ENCODE measurements at regions not wholly inside any gene's neighbourhood (a gene's known extent, or its start where the extent isn't known, plus 50 kb on each side); places are given as distances from the start of the nearest gene placed in this dataset.

DNA sequence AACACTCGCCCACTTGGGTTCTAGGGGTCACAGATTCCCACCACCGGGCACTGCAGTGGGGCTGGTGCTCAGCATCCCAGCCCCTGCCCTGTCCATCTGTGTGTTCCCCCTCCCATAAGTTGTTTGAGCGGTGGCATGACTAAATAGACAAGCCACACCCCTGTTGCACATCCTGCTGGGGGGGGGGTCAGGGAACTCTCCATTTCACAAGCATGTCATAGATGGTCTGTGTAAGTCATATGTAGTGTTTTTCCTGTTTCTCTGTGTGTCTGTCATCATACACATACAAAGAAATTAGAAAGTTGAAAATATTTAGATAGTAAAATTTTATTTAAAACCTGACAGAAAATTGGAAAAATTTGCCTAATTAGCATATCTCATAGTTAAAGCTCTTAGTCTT is 270.2 kb downstream of the IPO8 start:
- TF ChIP-seq, protein P1, sequence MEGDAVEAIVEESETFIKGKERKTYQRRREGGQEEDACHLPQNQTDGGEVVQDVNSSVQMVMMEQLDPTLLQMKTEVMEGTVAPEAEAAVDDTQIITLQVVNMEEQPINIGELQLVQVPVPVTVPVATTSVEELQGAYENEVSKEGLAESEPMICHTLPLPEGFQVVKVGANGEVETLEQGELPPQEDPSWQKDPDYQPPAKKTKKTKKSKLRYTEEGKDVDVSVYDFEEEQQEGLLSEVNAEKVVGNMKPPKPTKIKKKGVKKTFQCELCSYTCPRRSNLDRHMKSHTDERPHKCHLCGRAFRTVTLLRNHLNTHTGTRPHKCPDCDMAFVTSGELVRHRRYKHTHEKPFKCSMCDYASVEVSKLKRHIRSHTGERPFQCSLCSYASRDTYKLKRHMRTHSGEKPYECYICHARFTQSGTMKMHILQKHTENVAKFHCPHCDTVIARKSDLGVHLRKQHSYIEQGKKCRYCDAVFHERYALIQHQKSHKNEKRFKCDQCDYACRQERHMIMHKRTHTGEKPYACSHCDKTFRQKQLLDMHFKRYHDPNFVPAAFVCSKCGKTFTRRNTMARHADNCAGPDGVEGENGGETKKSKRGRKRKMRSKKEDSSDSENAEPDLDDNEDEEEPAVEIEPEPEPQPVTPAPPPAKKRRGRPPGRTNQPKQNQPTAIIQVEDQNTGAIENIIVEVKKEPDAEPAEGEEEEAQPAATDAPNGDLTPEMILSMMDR (IDR thresholded peaks at IDR 0.05; ENCODE audit: insufficient read depth, low read depth, low read length, missing control alignments) = no peak
- no peak for DNase-seq (ENCODE audit: low read depth)

DNA sequence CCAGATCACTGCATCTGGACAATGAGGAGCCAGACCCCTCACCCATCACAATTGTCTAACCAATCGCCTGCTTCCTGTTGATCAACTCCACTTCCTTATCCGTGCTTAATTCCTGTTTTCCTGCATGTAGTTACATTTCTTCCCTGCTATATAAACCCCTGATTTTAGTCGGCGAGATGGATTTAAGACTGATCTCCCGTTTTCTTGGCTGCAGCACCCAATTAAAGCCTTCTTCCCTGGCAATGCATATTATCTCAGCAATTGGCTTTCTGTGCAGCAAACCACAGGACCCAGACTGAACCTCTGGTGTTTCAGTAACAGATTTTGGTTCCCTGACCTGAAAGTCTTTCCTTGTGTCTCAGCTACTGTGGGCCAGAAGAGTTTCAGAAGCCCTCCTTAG is 272.3 kb downstream of the IPO8 start:
- DNase-seq (ENCODE audit: low read depth) = no peak
- TF ChIP-seq, protein P1 (IDR thresholded peaks at IDR 0.05; ENCODE audit: insufficient read depth, low read depth, low read length, missing control alignments) = no peak

More for the DNA sequence above, 270.2 kb downstream of the IPO8 start:
- no peak overlapping the region for H3K4me3 ChIP-seq (ENCODE audit: low read depth, low read length)

DNA sequence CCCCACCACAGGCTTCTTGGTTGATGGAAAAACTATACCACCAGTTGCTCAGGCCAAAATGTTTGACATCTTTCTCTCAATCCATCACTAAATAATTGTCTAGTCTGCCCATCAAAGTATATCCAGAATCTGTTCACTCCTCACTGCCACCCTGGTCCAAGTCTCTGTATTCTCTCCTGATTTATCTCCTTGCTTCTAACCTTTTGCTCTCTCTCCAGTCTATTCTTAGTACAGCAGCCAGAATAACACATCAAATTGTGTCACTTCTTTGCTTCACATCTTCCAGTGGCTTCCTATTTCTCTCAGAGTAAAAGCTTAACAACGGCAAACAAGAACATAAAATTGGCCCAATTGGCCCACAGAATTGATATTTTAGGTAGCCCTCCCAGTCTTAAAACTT is 272.8 kb downstream of the IPO8 start:
- no peak for DNase-seq (ENCODE audit: low read depth)
- TF ChIP-seq, protein P1 (IDR thresholded peaks at IDR 0.05; ENCODE audit: insufficient read depth, low read depth, low read length, missing control alignments) = no peak
- H3K4me3 ChIP-seq (ENCODE audit: low read depth, low read length) = no peak overlapping the region

More for the DNA sequence above, 272.3 kb downstream of the IPO8 start:
- no peak overlapping the region for H3K4me3 ChIP-seq (ENCODE audit: low read depth, low read length)

DNA sequence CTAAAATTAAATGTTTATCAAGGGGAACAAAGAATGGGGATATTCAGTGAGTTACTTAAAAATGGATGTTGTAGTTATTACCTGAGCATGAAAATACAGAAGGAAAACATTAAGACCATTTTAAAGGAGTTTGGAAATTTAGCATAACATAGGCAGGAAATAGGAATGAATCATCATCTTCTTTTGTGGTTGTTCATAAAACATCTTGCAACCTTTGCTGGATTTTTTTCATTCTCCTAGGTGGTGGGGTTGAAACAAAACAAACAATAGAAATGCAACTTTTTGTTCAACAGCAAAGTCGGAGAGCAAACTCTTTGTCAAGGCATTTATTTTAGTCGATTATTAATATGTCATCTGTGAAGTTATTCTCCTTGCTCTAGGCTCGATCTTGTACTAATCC is 275.1 kb downstream of the IPO8 start:
- DNase-seq (ENCODE audit: low read depth) = no peak
- H3K4me3 ChIP-seq (ENCODE audit: low read depth, low read length) = no peak overlapping the region
- TF ChIP-seq, protein P1 (IDR thresholded peaks at IDR 0.05; ENCODE audit: insufficient read depth, low read depth, low read length, missing control alignments) = no peak

DNA sequence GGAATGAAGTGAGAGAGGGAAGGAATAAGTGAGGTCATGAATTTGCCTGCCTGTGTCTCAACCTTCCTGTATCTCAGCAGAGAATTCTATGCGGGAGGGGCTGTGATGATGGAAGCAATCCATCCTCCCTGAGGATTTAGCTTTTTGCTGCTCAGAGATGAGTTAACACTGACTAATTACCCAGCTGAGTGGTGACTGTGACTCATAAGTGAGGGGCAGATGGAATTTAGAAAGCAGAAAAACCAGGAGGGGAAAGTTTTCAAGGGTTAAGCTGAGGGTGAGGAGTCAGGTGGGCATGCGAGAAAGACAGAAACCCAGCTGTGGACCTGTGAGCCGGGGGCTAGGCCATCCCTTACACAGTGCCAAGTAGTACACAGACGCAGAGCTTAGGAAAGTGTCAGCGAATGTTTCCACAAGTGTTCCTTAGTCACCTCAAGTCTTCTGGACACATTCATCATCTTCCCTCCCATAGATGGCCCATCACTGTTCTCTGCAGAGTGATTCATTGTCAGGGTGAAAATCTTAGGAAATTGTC is 277.9 kb downstream of the IPO8 start:
- no peak overlapping the region for H3K4me3 ChIP-seq (ENCODE audit: low read depth, low read length)
- no peak for DNase-seq (ENCODE audit: low read depth)
- TF ChIP-seq, protein P1 (IDR thresholded peaks at IDR 0.05; ENCODE audit: insufficient read depth, low read depth, low read length, missing control alignments) = no peak

DNA sequence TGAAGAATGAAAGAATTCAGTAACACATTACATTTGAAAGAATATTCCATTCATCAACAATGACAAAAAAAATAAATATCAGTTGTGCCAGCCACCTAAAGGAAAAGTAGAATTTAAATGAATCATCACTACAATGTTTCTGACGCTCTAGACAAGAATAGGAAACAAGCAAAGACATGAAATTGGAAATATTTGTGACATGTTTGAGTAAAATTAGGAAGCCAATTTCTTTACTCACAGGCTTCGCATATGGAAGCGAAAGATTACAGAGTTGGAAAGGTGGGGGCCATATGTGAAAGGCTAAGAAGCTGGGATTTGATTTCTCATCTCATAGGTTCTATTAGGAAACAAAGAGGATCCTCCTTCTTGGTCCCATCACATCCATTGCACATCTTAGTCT is 279.0 kb downstream of the IPO8 start:
- H3K4me3 ChIP-seq (ENCODE audit: low read depth, low read length) = no peak overlapping the region
- TF ChIP-seq, protein P1 (IDR thresholded peaks at IDR 0.05; ENCODE audit: insufficient read depth, low read depth, low read length, missing control alignments) = no peak
- no peak for DNase-seq (ENCODE audit: low read depth)

DNA sequence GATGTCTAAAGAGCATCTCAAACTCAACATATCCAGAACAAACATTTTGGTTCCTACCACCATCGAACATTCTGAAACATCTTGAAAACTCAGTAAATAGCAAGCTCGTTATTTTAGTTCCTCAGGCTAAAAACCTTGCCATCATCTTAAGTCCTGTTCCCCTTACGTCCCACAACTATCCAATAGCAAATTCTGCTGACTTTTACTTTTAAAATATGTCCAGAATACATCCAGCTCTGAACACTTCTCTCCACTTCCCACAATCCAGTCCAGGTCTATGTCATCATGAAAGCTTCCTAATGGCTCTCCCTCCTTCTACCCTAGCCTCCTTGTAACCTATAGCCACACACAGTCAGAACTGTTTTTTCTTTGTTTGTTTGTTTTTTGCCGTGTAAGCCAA is 279.9 kb downstream of the IPO8 start:
- no peak overlapping the region for H3K4me3 ChIP-seq (ENCODE audit: low read depth, low read length)
- TF ChIP-seq, protein P1 (IDR thresholded peaks at IDR 0.05; ENCODE audit: insufficient read depth, low read depth, low read length, missing control alignments) = no peak
- DNase-seq (ENCODE audit: low read depth) = no peak
